Activated CD4-positive, alpha-beta T cell treated with anti-CD3 and anti-CD28 coated beads, Interleukin-2, amount 10 ng/mL, durations not matched to agents 7 days and 5 days (primary cell): ENCODE measurements at regions not wholly inside any gene's neighbourhood (a gene's known extent, or its start where the extent isn't known, plus 50 kb on each side); places are given as distances from the start of the nearest gene placed in this dataset.

Experiments
- CTCF ChIA-PET: fragments of 350-600 bp; sonication (Branson Sonifier 250); formaldehyde crosslinking; loops from one replicate; lab custom pipeline; 2021; ENCODE audit warnings: antibody characterized with exemption; lab: Charles Lee
- POLR2A ChIA-PET: fragments of 350-600 bp; sonication (Branson Sonifier 250); formaldehyde crosslinking; loops from one replicate; lab custom pipeline; 2021; ENCODE audit warnings: antibody characterized with exemption; lab: Charles Lee
- DNase-seq: peaks from one replicate; pipeline ENCODE4 v3.0.0-alpha.2; 2020
- H3K27ac Mint-ChIP-seq: one replicate; pipeline ENCODE4 v1.8.0; 2021; ENCODE audit warnings: mild to moderate bottlenecking, moderate library complexity, mixed read lengths
- H3K27me3 Mint-ChIP-seq: one replicate; pipeline ENCODE4 v1.8.0; 2021; ENCODE audit warnings: mixed read lengths
- H3K36me3 Mint-ChIP-seq: one replicate; pipeline ENCODE4 v1.8.0; 2021; ENCODE audit warnings: low read depth, mixed read lengths
- H3K4me1 Mint-ChIP-seq: one replicate; pipeline ENCODE4 v1.8.0; 2021; ENCODE audit warnings: mixed read lengths
- H3K4me3 Mint-ChIP-seq: one replicate; pipeline ENCODE4 v1.8.0; 2021; ENCODE audit warnings: mild to moderate bottlenecking, moderate library complexity, mixed read lengths
- H3K9me3 Mint-ChIP-seq: one replicate; pipeline ENCODE4 v1.8.0; 2021; ENCODE audit warnings: mixed read lengths

DNA sequence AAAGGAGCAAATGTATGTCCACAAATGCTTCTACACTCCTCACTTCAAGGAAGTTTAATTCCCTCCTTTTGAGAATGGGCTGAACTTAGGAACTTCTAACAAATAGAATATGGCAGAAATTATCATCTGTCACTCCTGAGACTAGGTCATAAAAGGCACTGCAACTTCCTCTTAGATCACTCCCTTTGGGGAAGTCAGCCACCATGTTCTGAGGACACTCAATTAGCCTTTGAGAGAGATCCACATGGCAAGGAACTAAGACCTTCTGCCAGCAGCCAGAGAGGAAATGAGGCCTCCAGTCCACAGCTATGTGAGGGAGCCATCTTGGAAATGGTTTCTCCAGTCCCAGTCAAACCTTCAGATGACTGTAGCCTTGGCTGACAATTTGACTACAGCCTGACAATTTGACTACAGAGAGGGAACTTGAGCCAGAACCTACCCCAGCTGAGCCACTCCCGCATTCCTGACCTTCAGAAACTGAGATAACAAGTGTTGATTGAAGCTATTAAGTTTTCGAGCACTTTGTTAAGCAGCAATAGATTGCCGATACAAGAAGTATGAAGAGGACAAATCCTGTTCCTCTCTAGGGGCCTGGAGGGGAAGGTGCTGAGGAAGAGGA, 113.4 kb upstream of the SEC14L1 start:
- Mint-ChIP-seq H3K4me3 (no peak overlapping the region), H3K4me1 (no peaks in the 10 kb centered on the region), H3K36me3 (no peaks in the 10 kb centered on the region), H3K9me3 (peaks cover 10% of the 10 kb centered on the region), H3K27ac (no peak overlapping the region), H3K27me3 (no peaks in the 10 kb centered on the region)
- DNase-seq, result no peak
- ChIA-PET POLR2A (no interaction called here), CTCF (no interaction called here)

DNA sequence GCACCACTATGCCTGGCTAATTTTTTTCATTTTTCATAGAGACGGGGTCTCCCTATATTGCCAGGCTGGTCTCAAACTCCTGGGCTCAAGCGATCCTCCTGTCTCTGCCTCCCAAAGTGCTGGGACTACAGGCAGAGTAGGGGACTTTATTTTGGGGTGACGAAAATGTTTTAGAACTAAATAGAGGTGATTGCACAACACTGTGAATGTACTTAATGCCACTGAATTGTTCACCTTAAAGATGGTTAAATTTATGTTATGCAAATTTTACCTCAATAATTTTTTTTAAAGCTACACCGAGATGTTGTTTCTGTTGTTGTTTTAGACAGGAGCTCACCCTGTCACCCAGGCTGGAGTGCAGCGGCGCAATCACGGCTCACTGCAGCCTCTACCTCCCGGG, 111.9 kb upstream of the SEC14L1 start:
- H3K27me3 Mint-ChIP-seq, result no peaks in the 10 kb centered on the region
- DNase-seq, result no peak
- CTCF ChIA-PET, result interaction anchor here (0.6 kb wide), 1 partner anchor 47 kb away, joined by 6 read pairs; no protein-coding TSS in a partner anchor
- H3K36me3 Mint-ChIP-seq, result no peaks in the 10 kb centered on the region
- no peak overlapping the region for H3K27ac Mint-ChIP-seq
- H3K4me1 Mint-ChIP-seq, result no peaks in the 10 kb centered on the region
- no peak overlapping the region for H3K4me3 Mint-ChIP-seq
- POLR2A ChIA-PET, result no interaction called here
- peaks cover 12% of the 10 kb centered on the region for H3K9me3 Mint-ChIP-seq

DNA sequence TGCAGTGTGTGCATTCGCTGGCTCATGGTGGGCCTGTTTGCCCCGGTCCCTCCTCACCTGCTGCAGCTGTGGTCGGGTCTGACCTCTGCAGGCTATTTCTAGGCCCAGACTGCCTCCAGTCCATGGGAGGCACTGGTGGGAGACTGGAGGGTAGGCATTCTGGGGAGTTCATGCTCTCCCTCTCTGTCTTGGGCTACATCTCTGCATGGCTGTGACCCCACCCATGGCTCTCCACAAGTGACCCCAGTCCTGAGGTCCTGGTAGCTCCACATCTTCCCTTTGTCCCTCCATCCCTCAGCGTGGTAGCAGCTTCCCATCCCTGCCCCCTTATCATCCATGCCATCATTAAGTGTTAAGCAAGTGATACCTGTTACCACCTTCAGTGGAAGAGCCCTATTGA, 107.8 kb upstream of the SEC14L1 start:
- H3K27me3 Mint-ChIP-seq, result peaks cover 12% of the 10 kb centered on the region
- peaks cover 8% of the 10 kb centered on the region for H3K9me3 Mint-ChIP-seq
- H3K4me1 Mint-ChIP-seq, result no peaks in the 10 kb centered on the region
- H3K4me3 Mint-ChIP-seq, result no peak overlapping the region
- no peak for DNase-seq
- ChIA-PET POLR2A (no interaction called here), CTCF (interaction anchor here (1.2 to 1.4 kb wide), 2 partner anchors 10 to 24 kb away, joined by 3 read pairs; no protein-coding TSS in a partner anchor)
- H3K36me3 Mint-ChIP-seq, result no peaks in the 10 kb centered on the region
- H3K27ac Mint-ChIP-seq, result no peak overlapping the region

DNA sequence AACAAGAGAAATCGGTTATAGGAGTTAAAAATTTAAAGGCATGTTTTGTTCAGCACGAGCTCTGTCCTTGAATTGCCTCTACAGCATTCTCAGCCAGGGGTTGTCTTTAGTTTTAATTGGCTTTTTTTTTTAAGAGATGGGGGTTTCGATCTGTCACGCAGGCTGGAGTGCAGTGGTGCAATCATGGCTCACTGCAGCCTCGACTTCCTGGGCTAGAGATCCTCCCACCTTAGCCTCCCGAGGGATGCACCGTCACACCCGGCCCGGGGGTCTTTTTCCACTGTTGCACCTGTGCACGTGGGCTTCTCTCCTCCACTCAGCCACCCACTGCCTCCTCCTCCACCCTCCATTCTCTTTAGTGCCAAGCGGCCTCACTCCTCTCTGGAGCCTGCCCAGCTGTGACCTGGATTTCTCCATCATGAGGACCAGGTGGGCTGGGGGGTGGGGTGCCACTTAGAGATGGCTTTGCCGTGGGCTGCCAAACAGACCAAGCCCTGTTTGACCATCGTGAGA, 106.8 kb upstream of the SEC14L1 start:
- H3K27ac Mint-ChIP-seq, result no peak overlapping the region
- CTCF ChIA-PET, result no interaction called here
- POLR2A ChIA-PET, result no interaction called here
- no peak overlapping the region for H3K4me3 Mint-ChIP-seq
- H3K36me3 Mint-ChIP-seq, result no peaks in the 10 kb centered on the region
- peaks cover 8% of the 10 kb centered on the region for H3K9me3 Mint-ChIP-seq
- peaks cover 12% of the 10 kb centered on the region for H3K27me3 Mint-ChIP-seq
- no peak for DNase-seq
- no peaks in the 10 kb centered on the region for H3K4me1 Mint-ChIP-seq

DNA sequence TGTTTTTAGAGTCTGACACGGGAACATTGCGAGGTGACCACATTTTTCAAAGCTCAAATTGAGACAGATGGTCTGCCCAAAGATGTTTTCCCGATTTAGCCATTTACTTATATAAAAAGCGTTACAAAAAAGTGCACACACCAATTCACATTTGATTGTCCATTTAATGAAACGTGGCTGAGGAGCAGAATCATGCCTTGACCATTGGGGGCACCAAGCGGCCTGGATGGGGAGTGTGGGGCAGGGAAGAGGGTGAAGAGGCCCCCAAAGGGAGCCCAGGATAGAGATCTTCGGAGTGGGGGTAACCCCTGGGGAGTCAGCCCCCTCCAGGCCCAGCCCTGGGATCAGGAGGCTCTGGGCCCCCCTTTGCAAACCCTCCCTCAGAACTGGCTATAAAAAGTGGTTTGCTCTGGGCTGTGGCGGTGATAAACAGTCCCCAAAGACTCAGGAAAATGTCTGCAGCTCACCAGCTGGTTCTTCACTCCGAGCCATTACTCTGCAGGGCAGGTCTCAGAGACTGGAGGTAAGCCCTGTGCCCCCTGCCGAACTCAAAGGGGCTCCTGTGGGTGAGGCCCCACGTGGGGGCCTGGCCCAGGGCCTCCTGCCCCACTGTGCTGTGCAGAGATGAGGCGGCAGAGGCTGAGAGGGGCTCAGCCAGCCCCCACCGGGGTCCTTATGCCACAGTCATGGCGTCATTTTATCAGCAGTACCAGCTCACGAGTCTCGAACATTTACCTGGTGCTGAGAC, 105.9 kb upstream of the SEC14L1 start:
- DNase-seq, result no peak
- POLR2A ChIA-PET, result interaction anchor here (0.6 kb wide), 1 partner anchor 71 kb away, joined by 3 read pairs; no protein-coding TSS in a partner anchor
- H3K4me1 Mint-ChIP-seq, result no peaks in the 10 kb centered on the region
- H3K27ac Mint-ChIP-seq, result no peak overlapping the region
- CTCF ChIA-PET, result interaction anchor here (0.5 to 1.3 kb wide), 6 partner anchors 12 to 625 kb away, joined by 3 to 4 read pairs (median 3); no protein-coding TSS in a partner anchor
- H3K36me3 Mint-ChIP-seq, result no peaks in the 10 kb centered on the region
- H3K9me3 Mint-ChIP-seq, result peaks cover 8% of the 10 kb centered on the region
- no peak overlapping the region for H3K4me3 Mint-ChIP-seq
- peaks cover 12% of the 10 kb centered on the region for H3K27me3 Mint-ChIP-seq

DNA sequence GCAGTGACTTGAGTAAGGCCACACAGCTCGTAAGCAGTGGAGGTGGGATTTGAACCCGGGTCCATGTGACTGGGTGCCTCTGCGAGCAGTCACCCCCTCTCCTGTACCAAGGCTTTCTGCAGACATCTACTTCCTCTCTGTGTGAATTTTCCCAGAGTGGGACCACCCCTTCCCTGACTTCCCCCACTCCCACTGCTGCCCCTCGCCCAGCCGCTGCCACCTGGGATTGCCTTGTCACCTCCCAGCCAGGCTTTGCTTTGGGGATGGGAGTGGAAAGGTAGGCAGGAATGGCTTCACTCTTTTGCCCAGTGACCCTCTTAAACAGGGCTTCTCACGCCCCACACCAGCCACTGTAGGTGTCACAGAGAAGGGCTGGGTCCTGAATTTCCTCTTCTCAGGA, 105.2 kb upstream of the SEC14L1 start:
- Mint-ChIP-seq H3K4me1 (no peaks in the 10 kb centered on the region), H3K4me3 (no peak overlapping the region), H3K36me3 (no peaks in the 10 kb centered on the region), H3K27ac (no peak overlapping the region), H3K27me3 (peaks cover 12% of the 10 kb centered on the region), H3K9me3 (peaks cover 8% of the 10 kb centered on the region)
- CTCF ChIA-PET, result interaction anchor here (1.0 to 1.3 kb wide), 4 partner anchors 12 to 168 kb away, joined by 3 to 4 read pairs (median 3); no protein-coding TSS in a partner anchor
- POLR2A ChIA-PET, result interaction anchor here (0.6 kb wide), 1 partner anchor 71 kb away, joined by 3 read pairs; no protein-coding TSS in a partner anchor
- DNase-seq, result no peak

DNA sequence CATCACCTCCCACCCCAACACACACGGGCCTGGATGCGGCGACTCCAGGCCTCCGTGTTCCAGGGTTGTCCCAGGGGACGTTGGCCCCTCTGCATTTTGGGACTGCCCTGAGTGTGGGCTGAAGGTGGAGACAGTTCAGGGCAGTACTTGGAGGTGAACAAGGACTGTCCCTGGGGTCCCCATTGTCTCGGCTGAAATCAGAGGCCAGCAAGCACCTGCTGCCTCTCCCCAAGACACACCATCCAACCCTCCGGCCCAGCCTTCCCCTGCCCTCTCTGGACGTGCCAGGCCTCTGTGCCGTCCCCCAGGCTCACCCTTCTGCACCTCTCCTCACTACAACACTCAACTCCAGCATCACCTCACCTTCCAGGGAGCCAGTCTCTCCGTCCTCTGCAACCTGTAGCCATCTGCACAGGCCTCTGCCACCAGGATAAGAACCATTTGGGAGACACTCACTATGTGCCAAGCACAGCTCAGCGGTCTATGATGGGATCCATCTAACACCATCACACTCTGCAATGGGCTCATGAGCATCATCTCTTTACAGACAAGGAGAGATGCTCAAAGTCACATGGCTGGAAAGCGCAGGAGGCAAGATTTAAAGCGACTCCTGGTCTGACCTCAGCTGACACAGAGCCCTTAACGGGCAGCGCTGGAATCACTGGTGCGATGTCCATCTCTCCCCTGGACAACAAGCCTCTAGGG, 104.5 kb upstream of the SEC14L1 start:
- Mint-ChIP-seq H3K27ac (peak overlapping the region; percentile 4), H3K27me3 (peaks cover 12% of the 10 kb centered on the region), H3K36me3 (no peaks in the 10 kb centered on the region), H3K4me1 (no peaks in the 10 kb centered on the region), H3K9me3 (peaks cover 8% of the 10 kb centered on the region), H3K4me3 (no peak overlapping the region)
- DNase-seq, result no peak
- ChIA-PET POLR2A (no interaction called here), CTCF (interaction anchor here (0.6 to 1.6 kb wide), 2 partner anchors 14 to 716 kb away, joined by 3 read pairs; no protein-coding TSS in a partner anchor)

DNA sequence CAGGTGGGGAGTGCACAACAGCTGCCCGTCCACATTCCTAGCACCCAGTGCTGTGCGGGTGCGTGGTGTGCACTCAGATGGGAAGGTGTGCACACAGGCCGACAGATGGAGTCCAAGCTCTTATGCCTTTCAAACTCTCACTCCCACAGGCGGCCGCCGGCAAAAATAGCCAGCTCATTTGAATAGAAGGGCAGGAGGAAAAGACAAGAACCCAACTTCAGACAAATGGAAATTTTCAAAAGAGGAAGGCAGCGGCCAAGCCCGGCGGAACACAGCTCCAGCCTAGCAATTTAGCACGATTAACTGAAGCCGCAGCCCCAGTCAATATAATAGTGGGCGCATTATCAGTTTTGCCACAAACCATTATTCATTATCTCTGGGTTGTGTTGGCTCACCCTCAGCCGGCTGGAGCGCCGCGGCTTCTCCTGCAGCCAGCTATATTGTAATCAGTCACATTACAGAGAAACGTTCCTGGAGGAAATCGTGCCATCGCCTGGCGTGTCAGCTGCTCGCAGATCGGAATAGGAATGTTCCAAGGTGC, 103.9 kb upstream of the SEC14L1 start:
- no peak overlapping the region for H3K27ac Mint-ChIP-seq
- POLR2A ChIA-PET, result no interaction called here
- H3K4me3 Mint-ChIP-seq, result no peak overlapping the region
- H3K9me3 Mint-ChIP-seq, result peaks cover 4% of the 10 kb centered on the region
- CTCF ChIA-PET, result interaction anchor here (0.6 to 1.6 kb wide), 2 partner anchors 14 to 715 kb away, joined by 3 read pairs; no protein-coding TSS in a partner anchor
- no peaks in the 10 kb centered on the region for H3K4me1 Mint-ChIP-seq
- no peak for DNase-seq
- H3K36me3 Mint-ChIP-seq, result no peaks in the 10 kb centered on the region
- H3K27me3 Mint-ChIP-seq, result peaks cover 12% of the 10 kb centered on the region

DNA sequence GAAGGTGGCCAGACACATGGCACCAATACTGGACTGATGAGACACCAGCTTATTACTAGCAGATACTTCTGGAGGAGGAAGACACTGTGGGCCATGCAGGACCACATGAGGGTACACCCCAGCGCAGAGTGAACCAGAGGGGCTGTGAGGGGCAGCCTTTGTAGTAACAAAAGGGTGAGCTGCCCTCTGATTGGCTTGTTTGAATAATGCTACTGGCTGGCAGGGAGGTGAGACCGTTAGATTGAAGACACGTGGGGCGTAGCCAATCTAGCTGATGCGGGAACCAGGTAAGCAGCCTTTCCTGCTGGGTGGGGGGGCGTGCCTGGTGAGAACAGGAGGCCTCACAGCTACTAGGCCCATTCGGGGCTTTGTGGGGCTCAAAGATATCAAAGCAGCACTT, 102.8 kb upstream of the SEC14L1 start:
- Mint-ChIP-seq H3K27me3 (peaks cover 15% of the 10 kb centered on the region), H3K27ac (no peak overlapping the region), H3K4me3 (no peak overlapping the region), H3K9me3 (peaks cover 2% of the 10 kb centered on the region), H3K36me3 (no peaks in the 10 kb centered on the region), H3K4me1 (no peaks in the 10 kb centered on the region)
- DNase-seq, result no peak
- ChIA-PET POLR2A (no interaction called here), CTCF (interaction anchor here (0.6 to 1.0 kb wide), 3 partner anchors 20 to 25 kb away, joined by 3 read pairs; no protein-coding TSS in a partner anchor)

DNA sequence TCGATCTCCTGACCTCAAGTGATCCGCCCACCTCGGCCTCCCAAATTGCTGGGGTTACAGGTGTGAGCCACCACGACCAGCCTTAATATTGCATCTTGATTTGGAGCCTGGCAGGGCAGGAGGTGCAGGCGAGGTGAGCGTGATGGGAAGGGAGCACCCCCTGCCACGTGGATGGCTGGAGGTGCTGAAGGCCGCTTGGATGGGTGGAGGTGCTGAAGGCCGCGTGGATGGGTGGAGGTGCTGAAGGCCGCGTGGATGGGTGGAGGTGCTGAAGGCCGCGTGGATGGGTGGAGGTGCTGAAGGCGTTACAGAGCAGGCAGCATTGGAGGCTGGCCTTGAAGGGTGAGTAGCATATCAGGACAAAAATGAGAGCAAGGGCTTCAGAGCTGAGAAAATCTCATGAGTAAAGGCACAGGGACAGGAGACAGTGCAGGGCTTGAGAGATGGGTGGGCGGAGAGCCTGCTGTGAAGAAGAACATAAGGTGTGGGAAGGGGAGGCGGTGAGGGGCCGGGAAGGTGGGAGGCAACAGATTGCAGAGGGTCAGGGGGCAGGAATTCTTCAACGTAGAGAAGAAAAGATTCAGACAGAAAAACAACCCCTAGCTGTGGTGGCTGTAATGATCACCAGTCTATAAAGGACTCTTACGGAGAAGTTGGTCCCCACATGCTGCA, 101.7 kb upstream of the SEC14L1 start:
- Mint-ChIP-seq H3K27me3 (peaks cover 15% of the 10 kb centered on the region), H3K36me3 (no peaks in the 10 kb centered on the region), H3K4me1 (no peaks in the 10 kb centered on the region), H3K27ac (no peak overlapping the region), H3K9me3 (no peaks in the 10 kb centered on the region), H3K4me3 (no peak overlapping the region)
- ChIA-PET CTCF (interaction anchor here (1.0 kb wide), 1 partner anchor 26 kb away, joined by 3 read pairs; no protein-coding TSS in a partner anchor), POLR2A (no interaction called here)
- DNase-seq, result no peak

DNA sequence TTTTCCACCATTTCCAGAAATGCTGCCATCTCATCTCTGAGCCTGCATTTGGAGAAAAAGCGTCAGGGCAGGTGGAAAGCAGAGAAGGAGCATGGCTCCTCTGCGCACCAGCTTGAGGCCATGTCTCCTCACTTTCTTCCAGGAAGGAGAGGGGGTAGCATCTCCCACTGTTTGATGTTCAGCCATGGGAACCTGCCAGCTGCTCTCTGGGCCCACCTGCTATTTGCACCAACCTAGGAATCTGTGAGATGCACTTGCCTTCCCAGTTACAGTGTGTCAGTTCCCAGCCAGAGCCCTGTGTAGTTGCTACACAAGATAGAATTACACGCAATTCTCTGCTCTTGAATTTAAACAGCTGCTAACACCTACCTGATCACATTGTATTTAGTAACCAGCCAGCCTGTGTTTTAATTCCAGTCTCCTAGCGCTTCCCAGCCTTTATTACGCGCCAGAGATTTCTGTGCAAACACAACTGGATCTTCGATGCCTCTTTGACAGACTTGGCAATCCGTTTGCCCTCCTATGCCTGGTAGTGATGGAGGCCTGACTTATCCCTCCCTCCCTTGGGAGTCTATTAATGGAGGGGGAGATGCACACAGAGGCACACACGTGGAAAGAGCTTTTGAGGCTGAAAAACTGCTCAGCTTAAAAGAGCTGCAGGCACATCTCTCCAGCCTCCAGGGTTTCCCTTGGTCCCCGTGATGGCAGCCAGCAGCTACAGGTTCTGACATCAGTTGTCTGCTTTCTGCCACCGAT, 98.1 kb upstream of the SEC14L1 start:
- no peaks in the 10 kb centered on the region for H3K4me1 Mint-ChIP-seq
- H3K4me3 Mint-ChIP-seq, result no peak overlapping the region
- ChIA-PET POLR2A (no interaction called here), CTCF (interaction anchor here (1.0 kb wide), 1 partner anchor 19 kb away, joined by 3 read pairs; no protein-coding TSS in a partner anchor)
- no peaks in the 10 kb centered on the region for H3K9me3 Mint-ChIP-seq
- no peak for DNase-seq
- peaks cover 2% of the 10 kb centered on the region for H3K27me3 Mint-ChIP-seq
- H3K36me3 Mint-ChIP-seq, result no peaks in the 10 kb centered on the region
- H3K27ac Mint-ChIP-seq, result no peak overlapping the region
